Inferior parietal cortex (tissue), 1 donor: ENCODE measurements at regions not wholly inside any gene's neighbourhood (a gene's known extent, or its start where the extent isn't known, plus 50 kb on each side); places are given as distances from the start of the nearest gene placed in this dataset.
"Not testable (repeated sequence)": the region's sequence is repeated elsewhere in the genome, so short reads cannot be mapped to it uniquely, and the experiment has no call there.

ENCODE experiments used
- DNase-seq: peaks from one replicate; pipeline ENCODE4 v3.0.0-alpha.2; 2016; ENCODE audit errors: extremely low spot score

- no peak for DNase-seq
Measured at GRCh38 chr13:53379485-53379884, 350.9 kb downstream of the OLFM4 start.

- DNase-seq, result no peak
Measured at GRCh38 chr13:53382008-53382407, 353.4 kb downstream of the OLFM4 start.

GRCh38 chr13:53398051-53398450 lies 369.4 kb downstream of the OLFM4 start:
- no peak for DNase-seq

- no peak for DNase-seq
Measured at GRCh38 chr13:53405616-53406015, 377.0 kb downstream of the OLFM4 start.

- no peak for DNase-seq
Measured at GRCh38 chr13:53408306-53408705, 379.7 kb downstream of the OLFM4 start.

- no peak for DNase-seq
Measured at GRCh38 chr13:53408847-53409568, 380.4 kb downstream of the OLFM4 start.

- peak; percentile 13 for DNase-seq
Measured at GRCh38 chr13:53411463-53411862, 382.9 kb downstream of the OLFM4 start.

GRCh38 chr13:53415135-53415534 lies 386.5 kb downstream of the OLFM4 start:
- no peak for DNase-seq

GRCh38 chr13:53417601-53418000 lies 389.0 kb downstream of the OLFM4 start:
- no peak for DNase-seq

GRCh38 chr13:53422415-53422814 lies 393.8 kb downstream of the OLFM4 start:
- no peak for DNase-seq

GRCh38 chr13:53436396-53436795 lies 407.8 kb downstream of the OLFM4 start:
- DNase-seq, result no peak

GRCh38 chr13:53439439-53440225 lies 411.0 kb downstream of the OLFM4 start:
- DNase-seq, result no peak

GRCh38 chr13:53442979-53443378 lies 414.4 kb downstream of the OLFM4 start:
- no peak for DNase-seq

- DNase-seq, result no peak
Measured at GRCh38 chr13:53445686-53446085, 417.1 kb downstream of the OLFM4 start.

- DNase-seq, result no peak
Measured at GRCh38 chr13:53447456-53447855, 418.8 kb downstream of the OLFM4 start.

GRCh38 chr13:53447863-53448262 lies 419.2 kb downstream of the OLFM4 start:
- DNase-seq, result no peak

- DNase-seq, result not testable (repeated sequence)
Measured at GRCh38 chr13:53452263-53452808, 423.7 kb downstream of the OLFM4 start.

GRCh38 chr13:53460796-53461195 lies 432.2 kb downstream of the OLFM4 start:
- no peak for DNase-seq

- DNase-seq, result no peak
Measured at GRCh38 chr13:53463106-53463505, 434.5 kb downstream of the OLFM4 start.

GRCh38 chr13:53466576-53466975 lies 438.0 kb downstream of the OLFM4 start:
- peak; percentile 15 for DNase-seq

GRCh38 chr13:53473397-53473796 lies 444.8 kb downstream of the OLFM4 start:
- no peak for DNase-seq

- no peak for DNase-seq
Measured at GRCh38 chr13:53474878-53475277, 446.3 kb downstream of the OLFM4 start.

GRCh38 chr13:53490752-53491151 lies 462.1 kb downstream of the OLFM4 start:
- DNase-seq, result no peak
